HG02981 (cell line): ENCODE measurements at regions not wholly inside any gene's neighbourhood (a gene's known extent, or its start where the extent isn't known, plus 50 kb on each side); places are given as distances from the start of the nearest gene placed in this dataset.

Experiments used
- ATAC-seq: cut with Tn5 transposase; IDR thresholded peaks from one replicate; pipeline ENCODE4 v1.9.1; 2021; ENCODE audit warnings: mild to moderate bottlenecking, moderate library complexity; ENCODE audit not compliant: unreplicated experiment

GRCh38 chr13:80562433-80563156, 221.7 kb upstream of the SPRY2 start:
- ATAC-seq = no peak

GRCh38 chr13:80560609-80561008, 219.7 kb upstream of the SPRY2 start:
- ATAC-seq = no peak

GRCh38 chr13:80559944-80560343, 219.0 kb upstream of the SPRY2 start:
- no peak for ATAC-seq

GRCh38 chr13:80558074-80558473, 217.1 kb upstream of the SPRY2 start:
- ATAC-seq = no peak

GRCh38 chr13:80555796-80556678, 215.1 kb upstream of the SPRY2 start:
- ATAC-seq = no peak

GRCh38 chr13:80552851-80553440, 212.0 kb upstream of the SPRY2 start:
- no peak for ATAC-seq

- ATAC-seq = no peak
Observed at GRCh38 chr13:80551650-80552497, 210.9 kb upstream of the SPRY2 start.

- ATAC-seq = no peak
Observed at GRCh38 chr13:80550971-80551441, 210.1 kb upstream of the SPRY2 start.

- ATAC-seq = no peak
Observed at GRCh38 chr13:80548915-80549314, 208.0 kb upstream of the SPRY2 start.

- ATAC-seq = no peak
Observed at GRCh38 chr13:80547885-80548825, 207.2 kb upstream of the SPRY2 start.

GRCh38 chr13:80547341-80547740, 206.4 kb upstream of the SPRY2 start:
- no peak for ATAC-seq

GRCh38 chr13:80533175-80533574, 192.2 kb upstream of the SPRY2 start:
- no peak for ATAC-seq

- no peak for ATAC-seq
Observed at GRCh38 chr13:80530902-80531301, 190.0 kb upstream of the SPRY2 start.

- no peak for ATAC-seq
Observed at GRCh38 chr13:80530191-80530590, 189.3 kb upstream of the SPRY2 start.

- no peak for ATAC-seq
Observed at GRCh38 chr13:80529734-80530133, 188.8 kb upstream of the SPRY2 start.

GRCh38 chr13:80528733-80529132, 187.8 kb upstream of the SPRY2 start:
- ATAC-seq = no peak

- no peak for ATAC-seq
Observed at GRCh38 chr13:80527400-80527799, 186.5 kb upstream of the SPRY2 start.

GRCh38 chr13:80524447-80525215, 183.7 kb upstream of the SPRY2 start:
- ATAC-seq = no peak

- no peak for ATAC-seq
Observed at GRCh38 chr13:80523134-80523533, 182.2 kb upstream of the SPRY2 start.
